HG03520 (cell line): ENCODE measurements at regions not wholly inside any gene's neighbourhood (a gene's known extent, or its start where the extent isn't known, plus 50 kb on each side); places are given as distances from the start of the nearest gene placed in this dataset.
"Not testable (repeated sequence)": the region's sequence is repeated elsewhere in the genome, so short reads cannot be mapped to it uniquely, and the experiment has no call there.

Experiments used
- ATAC-seq: cut with Tn5 transposase; IDR thresholded peaks from one replicate; pipeline ENCODE4 v1.9.1; 2021; ENCODE audit warnings: mild to moderate bottlenecking, moderate library complexity; ENCODE audit not compliant: unreplicated experiment

GRCh38 chrX:139058831-139059495, 347.4 kb upstream of the FGF13 start:
- ATAC-seq, result peak; percentile 54

GRCh38 chrX:139052461-139052860, 340.9 kb upstream of the FGF13 start:
- ATAC-seq, result no peak

GRCh38 chrX:139049465-139049864, 337.9 kb upstream of the FGF13 start:
- ATAC-seq, result no peak

DNA sequence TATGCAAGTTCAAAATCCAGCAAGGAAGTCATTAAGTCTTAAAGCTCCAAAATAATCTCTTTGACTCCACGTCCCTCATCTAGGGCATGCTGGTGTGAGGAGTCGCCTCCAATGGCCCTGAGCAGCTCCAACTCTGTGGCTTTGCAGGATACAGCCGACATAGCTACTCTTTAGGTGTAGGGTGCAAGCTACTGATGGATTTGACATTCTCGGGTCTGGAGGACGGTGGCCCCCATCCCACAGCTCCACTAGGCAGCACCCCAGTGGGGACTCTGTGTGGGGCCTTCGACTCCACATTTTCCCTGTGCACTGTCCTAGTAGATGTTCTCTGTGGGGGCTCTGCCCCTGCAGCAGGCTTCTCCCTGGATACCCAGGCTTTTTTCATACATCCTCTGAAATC, 333.2 kb upstream of the FGF13 start:
- no peak for ATAC-seq

GRCh38 chrX:139039041-139039440, 327.5 kb upstream of the FGF13 start:
- ATAC-seq, result no peak

DNA sequence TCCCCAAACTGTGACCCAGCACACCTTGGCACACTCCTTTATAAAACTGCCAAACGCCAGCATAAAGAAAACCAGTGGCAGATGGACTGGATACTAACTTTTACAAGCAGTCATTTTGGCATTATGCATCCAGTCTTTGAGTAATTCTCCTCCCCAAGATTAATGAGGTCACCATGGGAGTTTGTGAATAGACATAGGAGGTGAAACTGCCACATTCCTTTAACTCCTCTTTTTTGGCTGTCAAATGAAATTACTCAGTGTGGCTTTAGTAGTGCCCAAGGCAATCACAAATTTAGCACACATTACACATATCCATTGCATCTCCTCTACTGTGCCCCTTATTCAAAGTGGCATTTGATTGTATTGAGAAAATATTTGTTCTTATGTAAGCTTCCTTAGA, 315.3 kb upstream of the FGF13 start:
- no peak for ATAC-seq

DNA sequence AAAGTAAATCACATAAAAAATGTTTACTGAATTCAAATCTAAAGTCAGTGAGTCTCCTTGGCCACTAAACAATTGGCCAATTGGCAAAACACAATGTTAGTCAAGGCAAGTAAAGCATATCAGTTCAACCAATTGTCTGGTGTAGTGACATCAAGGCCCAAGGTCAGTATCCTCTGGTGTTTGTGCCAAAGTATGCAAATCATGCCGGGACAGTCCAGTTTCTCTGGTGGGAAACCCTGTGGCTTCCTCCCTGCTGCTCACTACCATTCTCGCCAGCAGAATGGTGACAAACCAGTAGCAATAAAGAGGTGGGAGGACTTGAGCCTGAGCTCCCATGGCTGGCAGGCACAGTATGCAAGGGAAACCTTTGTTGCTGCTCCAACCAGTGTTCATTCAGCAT, 314.9 kb upstream of the FGF13 start:
- no peak for ATAC-seq

- ATAC-seq, result no peak
These were observed 314.3 kb upstream of the FGF13 start for GRCh38 chrX:139025816-139026215.

DNA sequence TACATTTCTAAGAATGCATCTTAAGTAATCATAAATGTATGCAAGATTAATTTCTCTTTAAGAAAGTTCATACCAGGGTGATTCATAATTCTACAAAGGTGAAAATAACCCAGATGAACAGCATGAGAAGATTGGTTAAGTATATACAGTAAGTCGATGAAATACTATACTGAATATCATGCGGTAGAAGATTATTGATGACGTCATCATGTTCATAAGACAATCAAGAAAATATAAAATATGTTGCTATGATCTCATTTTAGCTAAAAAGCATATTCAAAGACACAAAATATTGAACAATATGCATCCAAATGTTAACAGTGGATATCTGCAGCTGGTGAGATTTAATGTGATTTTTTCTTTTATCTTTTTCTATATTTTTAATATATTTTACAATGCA, 312.0 kb upstream of the FGF13 start:
- ATAC-seq, result no peak

GRCh38 chrX:139020801-139021200, 309.3 kb upstream of the FGF13 start:
- no peak for ATAC-seq

DNA sequence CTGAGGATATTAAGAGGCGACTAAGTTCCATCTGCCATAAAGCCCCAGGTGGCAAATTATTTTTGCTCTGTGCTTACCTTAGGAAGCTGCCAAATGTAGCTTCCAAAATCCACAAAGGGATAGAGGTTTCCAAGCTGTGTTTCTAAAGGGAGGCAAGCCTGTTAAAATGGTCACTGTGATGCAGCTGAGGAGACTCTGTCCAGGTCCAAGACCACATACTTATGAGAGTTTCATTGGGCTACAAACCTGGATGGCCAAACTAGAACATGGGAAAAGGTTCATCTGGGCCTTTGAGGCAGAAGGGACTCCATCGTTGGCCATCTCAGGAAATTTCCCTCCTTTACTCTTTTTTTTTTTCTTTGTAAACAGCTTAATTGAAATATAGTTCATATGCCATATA, 306.9 kb upstream of the FGF13 start:
- no peak for ATAC-seq

DNA sequence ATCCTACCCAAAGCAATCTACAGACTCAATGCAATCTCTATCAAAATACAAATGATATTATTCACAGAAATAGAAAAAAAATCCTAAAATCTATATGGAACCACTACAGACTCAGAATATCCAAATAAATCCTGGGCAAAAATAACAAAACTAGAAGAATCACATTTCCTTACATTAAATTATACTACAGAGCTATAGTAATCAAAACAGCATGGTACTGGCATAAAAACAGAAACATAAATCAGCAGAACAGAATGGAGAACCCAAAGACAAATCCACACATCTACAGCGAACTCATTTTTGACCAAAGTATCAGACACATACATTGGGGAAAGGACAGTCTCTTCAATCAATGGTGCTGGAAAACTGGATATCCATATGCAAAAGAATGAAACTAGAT, 304.1 kb upstream of the FGF13 start:
- no peak for ATAC-seq

- no peak for ATAC-seq
These were observed 296.7 kb upstream of the FGF13 start for GRCh38 chrX:139008185-139008584.

GRCh38 chrX:139003856-139004527, 292.5 kb upstream of the FGF13 start:
- ATAC-seq, result not testable (repeated sequence)

DNA sequence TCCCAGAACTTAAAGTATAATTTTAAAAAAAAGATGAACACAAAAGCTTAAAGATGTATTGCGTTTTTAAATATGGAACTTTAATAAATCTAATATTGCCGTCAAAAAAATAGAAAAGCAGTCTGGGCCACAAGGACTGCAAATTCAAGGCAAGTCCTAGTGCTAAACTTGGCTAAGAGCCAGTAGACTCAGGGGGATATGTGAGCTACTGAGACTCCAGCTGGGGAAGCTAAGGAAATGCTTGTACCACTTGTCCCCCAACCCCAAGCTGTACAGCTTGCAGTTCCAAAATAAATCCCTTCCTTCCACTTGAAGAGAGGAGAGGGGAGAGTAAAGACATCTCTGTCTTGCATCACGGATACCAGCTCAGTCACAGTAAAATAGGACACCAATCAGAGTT, 290.8 kb upstream of the FGF13 start:
- no peak for ATAC-seq

- ATAC-seq, result no peak
These were observed 284.8 kb upstream of the FGF13 start for GRCh38 chrX:138996268-138996667.

GRCh38 chrX:138995458-138995857, 283.9 kb upstream of the FGF13 start:
- ATAC-seq, result no peak

DNA sequence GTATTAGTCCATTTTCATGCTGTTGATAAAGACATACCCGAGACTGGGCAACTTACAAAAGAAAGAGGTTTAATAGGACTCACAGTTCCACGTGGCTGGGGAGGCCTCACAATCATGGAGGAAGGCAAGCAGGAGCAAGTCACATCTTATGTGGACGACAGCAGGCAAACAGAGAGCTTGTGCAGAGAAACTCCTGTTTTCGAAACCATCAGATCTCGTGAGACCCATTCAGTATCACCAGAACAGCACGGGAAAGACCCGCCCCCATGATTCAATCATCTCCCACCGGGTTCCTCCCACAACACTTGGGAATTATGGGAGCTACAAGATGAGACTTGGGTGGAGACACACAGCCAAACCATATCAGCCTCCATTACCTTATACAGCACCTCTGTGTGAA, 278.9 kb upstream of the FGF13 start:
- not testable (repeated sequence) for ATAC-seq

DNA sequence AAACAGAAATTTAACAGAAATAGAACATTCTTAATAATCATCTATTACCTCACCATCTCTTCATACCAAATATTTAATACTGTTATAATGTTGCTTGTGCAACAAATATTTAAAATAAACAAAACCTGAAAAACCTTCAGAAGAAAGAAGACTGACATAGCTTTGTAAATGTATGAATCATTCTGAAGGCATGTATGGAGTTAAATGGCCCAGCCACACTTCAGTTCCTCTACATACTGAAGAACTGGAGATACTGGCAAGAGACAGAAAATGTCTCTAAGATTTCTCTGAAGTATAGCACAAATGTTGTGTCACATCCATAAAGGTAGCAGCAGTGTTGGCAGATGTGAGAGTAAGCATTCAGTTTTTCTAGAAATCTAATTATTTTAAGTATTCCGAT, 275.3 kb upstream of the FGF13 start:
- no peak for ATAC-seq

GRCh38 chrX:138986235-138986634, 274.7 kb upstream of the FGF13 start:
- no peak for ATAC-seq

DNA sequence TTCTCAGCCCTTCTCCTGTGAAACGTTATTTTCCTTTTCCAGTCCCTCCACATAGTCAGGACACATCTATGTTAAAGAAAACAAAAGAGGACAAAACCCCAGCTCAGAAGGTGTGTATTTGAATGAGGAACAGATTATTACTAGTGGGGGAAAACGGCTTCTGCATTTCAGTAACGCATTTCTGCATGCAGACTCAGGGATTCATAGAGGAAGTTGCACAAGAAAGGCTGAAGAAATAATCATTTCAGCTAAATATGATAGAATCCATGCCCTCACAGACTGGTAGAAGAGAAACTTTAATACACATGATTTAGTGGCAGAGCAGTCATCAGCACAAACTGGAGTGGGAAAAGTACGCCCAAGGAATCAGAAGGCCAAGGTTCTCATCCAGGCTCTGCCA, 270.8 kb upstream of the FGF13 start:
- no peak for ATAC-seq

- no peak for ATAC-seq
These were observed 253.0 kb upstream of the FGF13 start for GRCh38 chrX:138964501-138964900.

GRCh38 chrX:138962419-138962818, 250.9 kb upstream of the FGF13 start:
- ATAC-seq, result not testable (repeated sequence)
